Retinal pigment epithelial cell (primary cell): ENCODE measurements at regions not wholly inside any gene's neighbourhood (a gene's known extent, or its start where the extent isn't known, plus 50 kb on each side); places are given as distances from the start of the nearest gene placed in this dataset.

Experiments
- DNase-seq: peaks from one replicate; pipeline ENCODE4 v3.0.0-alpha.2; 2010; ENCODE audit warnings: low read depth
- H3K4me3 ChIP-seq: 2 replicates; pipeline ENCODE4 v1.5.1; 2011; ENCODE audit warnings: mild to moderate bottlenecking, low read length, control low read depth, moderate library complexity
- TF ChIP-seq, protein P1 (sequence below): conservative IDR thresholded peaks from 2 replicates; pipeline ENCODE4 v1.5.1; 2011; ENCODE audit warnings: low read depth, low read length, control low read depth, inconsistent platforms

GRCh38 chr4:96755569-96756484, 915.9 kb downstream of the PDHA2 start:
- DNase-seq, result no peak

GRCh38 chr4:96756584-96756983, 916.7 kb downstream of the PDHA2 start:
- no peak for DNase-seq
- no peak overlapping the region for H3K4me3 ChIP-seq
- TF ChIP-seq, protein P1, sequence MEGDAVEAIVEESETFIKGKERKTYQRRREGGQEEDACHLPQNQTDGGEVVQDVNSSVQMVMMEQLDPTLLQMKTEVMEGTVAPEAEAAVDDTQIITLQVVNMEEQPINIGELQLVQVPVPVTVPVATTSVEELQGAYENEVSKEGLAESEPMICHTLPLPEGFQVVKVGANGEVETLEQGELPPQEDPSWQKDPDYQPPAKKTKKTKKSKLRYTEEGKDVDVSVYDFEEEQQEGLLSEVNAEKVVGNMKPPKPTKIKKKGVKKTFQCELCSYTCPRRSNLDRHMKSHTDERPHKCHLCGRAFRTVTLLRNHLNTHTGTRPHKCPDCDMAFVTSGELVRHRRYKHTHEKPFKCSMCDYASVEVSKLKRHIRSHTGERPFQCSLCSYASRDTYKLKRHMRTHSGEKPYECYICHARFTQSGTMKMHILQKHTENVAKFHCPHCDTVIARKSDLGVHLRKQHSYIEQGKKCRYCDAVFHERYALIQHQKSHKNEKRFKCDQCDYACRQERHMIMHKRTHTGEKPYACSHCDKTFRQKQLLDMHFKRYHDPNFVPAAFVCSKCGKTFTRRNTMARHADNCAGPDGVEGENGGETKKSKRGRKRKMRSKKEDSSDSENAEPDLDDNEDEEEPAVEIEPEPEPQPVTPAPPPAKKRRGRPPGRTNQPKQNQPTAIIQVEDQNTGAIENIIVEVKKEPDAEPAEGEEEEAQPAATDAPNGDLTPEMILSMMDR, result no peak

More at GRCh38 chr4:96755569-96756484, 915.9 kb downstream of the PDHA2 start:
- TF ChIP-seq, protein P1, result no peak
- H3K4me3 ChIP-seq, result no peak overlapping the region

- no peak for DNase-seq
- H3K4me3 ChIP-seq, result no peak overlapping the region
- TF ChIP-seq, protein P1, result no peak
Observed at GRCh38 chr4:96763546-96763945, 923.7 kb downstream of the PDHA2 start.

DNA sequence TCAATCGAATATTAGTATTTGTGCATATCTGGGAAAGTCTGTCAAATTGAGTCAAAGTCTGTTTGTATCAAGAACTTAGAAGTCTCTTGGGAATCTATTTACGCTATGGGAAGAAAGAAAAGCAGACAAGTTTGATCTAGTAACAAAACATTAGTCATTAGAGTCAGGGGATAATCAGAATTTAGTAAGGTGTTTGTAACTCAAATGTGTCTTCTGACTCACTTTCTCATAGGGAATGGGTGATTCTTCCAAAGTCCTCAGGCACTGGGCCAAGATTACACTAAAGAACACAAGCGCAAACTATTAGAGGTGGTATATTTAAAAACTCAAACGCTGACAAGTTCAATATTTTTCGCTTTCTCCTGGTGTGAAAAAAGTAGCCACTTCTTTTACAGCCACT, 926.5 kb downstream of the PDHA2 start:
- TF ChIP-seq, protein P1, result no peak
- DNase-seq, result no peak

DNA sequence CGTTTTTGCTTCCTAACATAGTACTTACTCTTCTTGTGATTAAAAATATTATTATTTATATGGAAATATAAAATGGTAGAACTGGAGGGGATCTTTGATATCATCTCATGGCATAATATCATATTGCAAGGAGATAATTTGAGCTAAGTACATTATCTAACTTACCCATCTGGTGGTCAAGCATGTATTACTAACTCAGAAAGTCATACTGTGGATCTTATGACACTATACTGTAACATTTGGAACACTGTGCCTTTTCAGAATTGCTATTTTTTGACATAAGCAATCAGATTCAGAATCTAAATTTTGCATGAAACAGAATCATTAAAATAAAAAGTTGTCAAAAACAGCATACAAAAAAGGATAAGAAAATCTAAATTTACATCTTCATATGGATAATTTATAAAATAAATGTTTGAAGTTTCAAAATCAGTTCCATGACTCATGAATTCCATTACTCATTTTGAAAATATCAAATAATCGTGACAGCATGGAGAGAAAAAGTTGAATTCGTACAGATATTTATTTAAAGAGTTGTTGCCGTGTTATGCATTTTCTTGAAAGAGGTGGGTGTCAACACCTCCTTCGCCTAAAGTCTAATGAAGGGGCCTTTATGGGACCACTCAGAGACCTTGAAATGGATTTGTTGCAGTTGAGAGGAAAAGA, 928.1 kb downstream of the PDHA2 start:
- H3K4me3 ChIP-seq, result no peak overlapping the region
- TF ChIP-seq, protein P1, result no peak
- no peak for DNase-seq

More for the DNA sequence above, 926.5 kb downstream of the PDHA2 start:
- H3K4me3 ChIP-seq, result no peak overlapping the region

- H3K4me3 ChIP-seq, result no peak overlapping the region
- TF ChIP-seq, protein P1, result no peak
- no peak for DNase-seq
Observed at GRCh38 chr4:96775501-96775900, 935.6 kb downstream of the PDHA2 start.
